ENCODE measurements at regions not wholly inside any gene's neighbourhood (a gene's known extent, or its start where the extent isn't known, plus 50 kb on each side); places are given as distances from the start of the nearest gene placed in this dataset.

DNA sequence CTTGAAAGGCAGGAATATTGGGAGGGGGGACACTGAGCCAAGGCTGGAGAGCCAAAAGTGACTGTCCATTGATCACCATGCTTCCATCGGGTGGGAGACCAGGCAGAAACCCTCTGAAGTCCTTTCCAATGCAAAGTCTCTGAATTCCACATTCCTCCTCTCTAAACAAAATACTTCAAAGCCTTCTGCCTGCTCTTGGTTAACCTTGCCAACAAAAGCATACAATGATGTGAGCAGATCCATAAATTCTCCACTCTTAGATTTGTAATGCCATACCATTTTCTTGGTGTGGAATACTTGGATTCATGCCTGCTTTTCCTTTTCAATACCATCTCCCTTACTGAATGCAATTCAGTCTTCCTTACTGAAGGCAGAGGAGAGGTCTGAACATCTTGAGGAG, 74.1 kb upstream of the FAM9B start:
- TF ChIP-seq CTCF (IDR thresholded peaks at IDR 0.05; ENCODE audit: borderline replicate concordance, extremely low read depth, low read length, poor library complexity, severe bottlenecking) = no peak
- no peak for TF ChIP-seq EZH2 (IDR thresholded peaks at IDR 0.05; ENCODE audit: borderline replicate concordance, low read depth, low read length, severe bottlenecking)
